KMS-11 (cell line): ENCODE measurements at regions not wholly inside any gene's neighbourhood (a gene's known extent, or its start where the extent isn't known, plus 50 kb on each side); places are given as distances from the start of the nearest gene placed in this dataset.

ENCODE experiments used
- H2AFZ ChIP-seq: fragments of 200-600 bp; sonication (generic); 2 replicates; pipeline ENCODE4 v1.6.1; 2016; ENCODE audit warnings: antibody characterized with exemption, mixed run types, low read depth
- H3K27ac ChIP-seq: fragments of 200-600 bp; sonication (generic); 2 replicates; pipeline ENCODE4 v1.6.1; 2016; ENCODE audit warnings: mild to moderate bottlenecking, mixed run types
- H3K27me3 ChIP-seq: fragments of 200-600 bp; sonication (generic); 2 replicates; pipeline ENCODE4 v1.6.1; 2017; ENCODE audit warnings: mild to moderate bottlenecking, low read depth, mixed run types, moderate library complexity; ENCODE audit not compliant: insufficient read depth
- H3K36me3 ChIP-seq: fragments of 200-600 bp; sonication (generic); 2 replicates; pipeline ENCODE4 v1.6.1; 2017; ENCODE audit warnings: mild to moderate bottlenecking, mixed run types; ENCODE audit not compliant: insufficient read depth
- H3K4me1 ChIP-seq: fragments of 200-600 bp; sonication (generic); 2 replicates; pipeline ENCODE4 v1.6.1; 2016; ENCODE audit warnings: mild to moderate bottlenecking, low read depth, mixed run types; ENCODE audit not compliant: poor library complexity, severe bottlenecking
- H3K4me2 ChIP-seq: fragments of 200-600 bp; sonication (generic); 2 replicates; pipeline ENCODE4 v1.7.0; 2016; ENCODE audit warnings: mild to moderate bottlenecking, mixed run types
- H3K4me3 ChIP-seq: fragments of 200-600 bp; sonication (generic); IDR thresholded peaks from 2 replicates; pipeline ENCODE4 v1.6.1; 2017; ENCODE audit warnings: low read depth, low read length, mixed read lengths; ENCODE audit not compliant: insufficient read depth
- H3K79me2 ChIP-seq: fragments of 200-600 bp; sonication (generic); 2 replicates; pipeline ENCODE4 v1.6.1; 2016; ENCODE audit warnings: low read depth, mixed run types; ENCODE audit not compliant: insufficient read depth
- H3K9ac ChIP-seq: fragments of 200-600 bp; sonication (generic); 2 replicates; pipeline ENCODE4 v1.6.1; 2016; ENCODE audit warnings: mild to moderate bottlenecking, mixed run types
- H4K20me1 ChIP-seq: fragments of 200-600 bp; sonication (generic); 2 replicates; pipeline ENCODE4 v1.6.1; 2016; ENCODE audit warnings: mild to moderate bottlenecking, mixed run types; ENCODE audit not compliant: insufficient read depth
- TF ChIP-seq, protein P1 (sequence below): fragments of 200-600 bp; sonication (generic); conservative IDR thresholded peaks from 2 replicates; pipeline ENCODE4 v1.6.1; 2017; ENCODE audit warnings: low read depth, mild to moderate bottlenecking, antibody characterized with exemption, low read length, moderate library complexity, mixed read lengths

- H3K79me2 ChIP-seq: no peaks in the 10 kb centered on the region
- no peak overlapping the region for H3K4me2 ChIP-seq
- H3K36me3 ChIP-seq: no peaks in the 10 kb centered on the region
- H3K4me3 ChIP-seq: no peak overlapping the region
- H3K27me3 ChIP-seq: no peaks in the 10 kb centered on the region
- TF ChIP-seq, protein P1, sequence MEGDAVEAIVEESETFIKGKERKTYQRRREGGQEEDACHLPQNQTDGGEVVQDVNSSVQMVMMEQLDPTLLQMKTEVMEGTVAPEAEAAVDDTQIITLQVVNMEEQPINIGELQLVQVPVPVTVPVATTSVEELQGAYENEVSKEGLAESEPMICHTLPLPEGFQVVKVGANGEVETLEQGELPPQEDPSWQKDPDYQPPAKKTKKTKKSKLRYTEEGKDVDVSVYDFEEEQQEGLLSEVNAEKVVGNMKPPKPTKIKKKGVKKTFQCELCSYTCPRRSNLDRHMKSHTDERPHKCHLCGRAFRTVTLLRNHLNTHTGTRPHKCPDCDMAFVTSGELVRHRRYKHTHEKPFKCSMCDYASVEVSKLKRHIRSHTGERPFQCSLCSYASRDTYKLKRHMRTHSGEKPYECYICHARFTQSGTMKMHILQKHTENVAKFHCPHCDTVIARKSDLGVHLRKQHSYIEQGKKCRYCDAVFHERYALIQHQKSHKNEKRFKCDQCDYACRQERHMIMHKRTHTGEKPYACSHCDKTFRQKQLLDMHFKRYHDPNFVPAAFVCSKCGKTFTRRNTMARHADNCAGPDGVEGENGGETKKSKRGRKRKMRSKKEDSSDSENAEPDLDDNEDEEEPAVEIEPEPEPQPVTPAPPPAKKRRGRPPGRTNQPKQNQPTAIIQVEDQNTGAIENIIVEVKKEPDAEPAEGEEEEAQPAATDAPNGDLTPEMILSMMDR: no peak
- no peak overlapping the region; the same call in 1 of the 2 replicates for H3K9ac ChIP-seq
- H3K27ac ChIP-seq: no peak overlapping the region
- H4K20me1 ChIP-seq: no peaks in the 10 kb centered on the region
- H2AFZ ChIP-seq: no peak overlapping the region
- no peaks in the 10 kb centered on the region for H3K4me1 ChIP-seq
Observed at GRCh38 chr2:82796132-82796531, 1662.9 kb downstream of the SUCLG1 start.

DNA sequence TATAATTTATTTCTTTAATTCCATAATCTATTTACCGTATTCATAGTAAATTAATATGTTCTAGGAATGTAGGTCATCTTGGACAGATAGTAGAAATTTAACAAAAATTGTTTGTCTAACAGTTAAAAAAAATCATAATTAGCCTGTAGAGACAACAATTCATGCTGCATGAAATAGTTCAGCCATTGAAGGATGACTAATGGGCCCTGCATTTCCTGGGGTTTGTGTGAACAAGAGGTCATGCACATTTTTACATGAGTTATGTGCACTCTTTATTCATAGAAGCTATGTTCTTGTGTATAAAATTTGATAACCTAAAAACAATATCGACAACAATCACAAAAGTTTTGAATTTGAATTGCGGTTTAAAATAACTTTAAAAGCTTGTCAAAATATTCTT lies 1663.6 kb downstream of the SUCLG1 start:
- H3K27me3 ChIP-seq: no peaks in the 10 kb centered on the region
- no peak overlapping the region for H3K9ac ChIP-seq
- H3K4me1 ChIP-seq: no peaks in the 10 kb centered on the region
- no peak overlapping the region for H3K27ac ChIP-seq
- no peak overlapping the region for H3K4me2 ChIP-seq
- H4K20me1 ChIP-seq: no peaks in the 10 kb centered on the region
- H3K36me3 ChIP-seq: no peaks in the 10 kb centered on the region
- TF ChIP-seq, protein P1: no peak
- no peaks in the 10 kb centered on the region for H3K79me2 ChIP-seq
- no peak overlapping the region for H2AFZ ChIP-seq
- no peak overlapping the region for H3K4me3 ChIP-seq

DNA sequence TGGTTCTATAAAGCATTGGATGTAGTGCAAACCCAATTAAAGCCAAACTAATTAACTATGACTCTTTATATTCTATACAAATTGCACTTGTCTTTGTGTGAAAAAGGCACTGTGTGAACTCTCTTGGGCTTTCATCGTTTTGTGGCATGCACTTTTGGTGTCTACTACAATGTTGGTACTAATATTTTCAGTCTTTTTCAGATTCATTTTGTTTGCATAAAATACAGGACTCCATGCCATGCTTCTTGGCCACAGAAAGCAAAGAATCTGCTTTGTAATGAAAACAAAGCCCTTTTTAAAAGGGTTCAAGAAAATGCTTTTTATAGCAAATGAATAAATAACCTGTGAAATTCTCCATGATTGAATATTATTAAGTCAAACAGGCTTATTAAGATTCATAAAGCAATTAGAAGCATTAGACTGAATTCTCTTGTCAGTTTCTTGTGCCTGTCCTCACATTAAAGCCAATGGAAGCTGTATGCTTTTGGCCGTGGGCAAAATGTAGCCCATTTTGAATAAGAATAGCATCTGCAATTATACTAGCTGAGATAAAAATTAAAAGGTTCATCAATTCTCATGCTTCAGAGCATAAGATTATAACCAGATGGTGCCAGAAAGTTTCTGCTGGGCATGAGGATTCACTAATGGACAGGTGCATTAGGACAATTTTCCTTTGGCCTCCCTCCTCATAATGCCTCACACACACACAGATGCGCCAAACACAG lies 1665.2 kb downstream of the SUCLG1 start:
- H3K79me2 ChIP-seq: no peaks in the 10 kb centered on the region
- H3K4me2 ChIP-seq: no peak overlapping the region
- no peak overlapping the region for H3K27ac ChIP-seq
- no peak overlapping the region for H3K9ac ChIP-seq
- H4K20me1 ChIP-seq: no peaks in the 10 kb centered on the region
- no peaks in the 10 kb centered on the region for H3K27me3 ChIP-seq
- H3K4me3 ChIP-seq: no peak overlapping the region
- H3K36me3 ChIP-seq: no peaks in the 10 kb centered on the region
- no peak overlapping the region for H2AFZ ChIP-seq
- H3K4me1 ChIP-seq: no peaks in the 10 kb centered on the region
- TF ChIP-seq, protein P1: no peak

DNA sequence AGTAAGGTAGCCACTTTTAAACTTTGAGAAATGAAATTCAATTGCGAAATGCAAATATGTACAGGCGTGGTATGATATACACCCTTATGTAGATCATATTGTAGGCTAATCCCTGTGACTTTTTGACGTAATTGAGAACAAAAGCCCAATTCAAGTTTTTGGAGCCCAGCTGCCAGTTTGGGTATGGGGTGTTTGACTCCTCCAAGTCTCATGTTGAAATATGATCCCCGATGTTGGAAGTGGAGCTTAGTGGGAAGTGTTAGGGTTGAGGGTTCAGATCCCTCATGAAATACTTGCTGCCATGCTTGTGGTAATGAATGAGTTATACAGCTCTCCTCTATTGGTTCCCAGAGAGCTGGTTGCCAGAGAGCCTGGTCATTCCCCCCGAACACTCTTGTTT lies 1666.8 kb downstream of the SUCLG1 start:
- Histone ChIP-seq H3K79me2 (no peaks in the 10 kb centered on the region), H2AFZ (no peak overlapping the region), H3K4me1 (no peaks in the 10 kb centered on the region), H3K9ac (no peak overlapping the region), H4K20me1 (no peaks in the 10 kb centered on the region), H3K27ac (no peak overlapping the region), H3K27me3 (no peaks in the 10 kb centered on the region), H3K4me2 (no peak overlapping the region), H3K4me3 (no peak overlapping the region), H3K36me3 (no peaks in the 10 kb centered on the region)
- TF ChIP-seq, protein P1: no peak
